IMR-90 (cell line): ENCODE measurements at regions not wholly inside any gene's neighbourhood (a gene's known extent, or its start where the extent isn't known, plus 50 kb on each side); places are given as distances from the start of the nearest gene placed in this dataset.

Experiments used
- BHLHE40 ChIP-seq: fragments of 150-350 bp; IDR thresholded peaks from 2 replicates; pipeline ENCODE4 v1.6.1; 2016; ENCODE audit warnings: mild to moderate bottlenecking, low read depth, low read length
- CEBPB ChIP-seq: IDR thresholded peaks from 2 replicates; pipeline ENCODE4 v1.6.1; 2012; ENCODE audit warnings: low read depth, low read length, improper control_type of control experiment
- FOS ChIP-seq: fragments of 150-350 bp; IDR thresholded peaks from 2 replicates; pipeline ENCODE4 v1.6.1; 2016; ENCODE audit warnings: low read depth, low read length
- MAZ ChIP-seq: IDR thresholded peaks from 2 replicates; pipeline ENCODE4 v1.6.1; 2012; ENCODE audit warnings: low read depth, mild to moderate bottlenecking, low read length, improper control_type of control experiment, moderate library complexity, borderline replicate concordance
- MXI1 ChIP-seq: IDR thresholded peaks from 2 replicates; pipeline ENCODE4 v1.6.1; 2012; ENCODE audit warnings: low read depth, mild to moderate bottlenecking, low read length, moderate library complexity, borderline replicate concordance
- NFE2L2 ChIP-seq: fragments of 150-350 bp; IDR thresholded peaks from 2 replicates; pipeline ENCODE4 v1.6.1; 2016; ENCODE audit warnings: low read depth, mild to moderate bottlenecking, low read length
- POLR2A ChIP-seq: IDR thresholded peaks from 2 replicates; pipeline ENCODE4 v1.6.1; 2012; ENCODE audit warnings: mild to moderate bottlenecking, low read depth, low read length
- RAD21 ChIP-seq: IDR thresholded peaks from 2 replicates; pipeline ENCODE4 v1.6.1; 2012; ENCODE audit warnings: low read length, improper control_type of control experiment
- RCOR1 ChIP-seq: IDR thresholded peaks from 2 replicates; pipeline ENCODE4 v1.6.1; 2012; ENCODE audit warnings: mild to moderate bottlenecking, low read length, improper control_type of control experiment; ENCODE audit not compliant: insufficient replicate concordance
- RFX5 ChIP-seq: IDR thresholded peaks from 2 replicates; pipeline ENCODE4 v1.8.0; 2012; ENCODE audit warnings: low read depth, mild to moderate bottlenecking, low read length, moderate library complexity
- SMC3 ChIP-seq: fragments of 150-350 bp; IDR thresholded peaks from 2 replicates; pipeline ENCODE4 v1.6.1; 2016; ENCODE audit warnings: low read depth, mild to moderate bottlenecking, antibody characterized with exemption, low read length, moderate library complexity
- TF ChIP-seq, protein P1 (sequence below): conservative IDR thresholded peaks from 2 replicates; pipeline ENCODE4 v1.5.1; 2012; ENCODE audit warnings: mild to moderate bottlenecking, low read depth, low read length, improper control_type of control experiment
- TF ChIP-seq, protein P2 (sequence below): fragments of 150-350 bp; IDR thresholded peaks from 2 replicates; pipeline ENCODE4 v1.6.1; 2016; ENCODE audit warnings: low read depth, mild to moderate bottlenecking, low read length, moderate library complexity, borderline replicate concordance
- TF ChIP-seq, protein P3 (sequence below): fragments of 150-350 bp; IDR thresholded peaks from 2 replicates; pipeline ENCODE4 v1.6.1; 2017; ENCODE audit warnings: mild to moderate bottlenecking, antibody characterized with exemption, low read length, low read depth

DNA sequence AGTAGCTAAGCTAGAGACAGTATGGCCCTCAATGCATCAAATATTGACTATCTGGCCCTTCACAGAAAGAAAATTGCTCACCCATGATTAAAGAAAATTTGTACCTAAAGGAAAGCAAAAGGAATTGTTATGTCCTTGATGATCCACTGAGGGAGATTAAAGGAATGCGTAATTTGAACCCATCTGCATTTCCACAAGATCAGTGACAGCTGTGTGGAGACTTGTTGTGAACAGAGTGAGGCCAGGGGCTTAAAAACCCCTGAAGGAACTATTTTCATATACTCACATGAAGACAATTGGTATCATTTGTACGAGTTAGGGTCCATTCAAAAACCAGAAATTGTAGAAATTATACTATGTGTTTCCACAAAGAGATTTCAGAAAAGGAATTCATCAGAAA, 1908.1 kb upstream of the SEL1L start:
- TF ChIP-seq POLR2A = no peak
- TF ChIP-seq, protein P1, sequence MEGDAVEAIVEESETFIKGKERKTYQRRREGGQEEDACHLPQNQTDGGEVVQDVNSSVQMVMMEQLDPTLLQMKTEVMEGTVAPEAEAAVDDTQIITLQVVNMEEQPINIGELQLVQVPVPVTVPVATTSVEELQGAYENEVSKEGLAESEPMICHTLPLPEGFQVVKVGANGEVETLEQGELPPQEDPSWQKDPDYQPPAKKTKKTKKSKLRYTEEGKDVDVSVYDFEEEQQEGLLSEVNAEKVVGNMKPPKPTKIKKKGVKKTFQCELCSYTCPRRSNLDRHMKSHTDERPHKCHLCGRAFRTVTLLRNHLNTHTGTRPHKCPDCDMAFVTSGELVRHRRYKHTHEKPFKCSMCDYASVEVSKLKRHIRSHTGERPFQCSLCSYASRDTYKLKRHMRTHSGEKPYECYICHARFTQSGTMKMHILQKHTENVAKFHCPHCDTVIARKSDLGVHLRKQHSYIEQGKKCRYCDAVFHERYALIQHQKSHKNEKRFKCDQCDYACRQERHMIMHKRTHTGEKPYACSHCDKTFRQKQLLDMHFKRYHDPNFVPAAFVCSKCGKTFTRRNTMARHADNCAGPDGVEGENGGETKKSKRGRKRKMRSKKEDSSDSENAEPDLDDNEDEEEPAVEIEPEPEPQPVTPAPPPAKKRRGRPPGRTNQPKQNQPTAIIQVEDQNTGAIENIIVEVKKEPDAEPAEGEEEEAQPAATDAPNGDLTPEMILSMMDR = no peak
- TF ChIP-seq SMC3 = no peak
- no peak for TF ChIP-seq MXI1
- no peak for TF ChIP-seq RFX5
- no peak for TF ChIP-seq CEBPB
- TF ChIP-seq RAD21 = no peak
- TF ChIP-seq, protein P2, sequence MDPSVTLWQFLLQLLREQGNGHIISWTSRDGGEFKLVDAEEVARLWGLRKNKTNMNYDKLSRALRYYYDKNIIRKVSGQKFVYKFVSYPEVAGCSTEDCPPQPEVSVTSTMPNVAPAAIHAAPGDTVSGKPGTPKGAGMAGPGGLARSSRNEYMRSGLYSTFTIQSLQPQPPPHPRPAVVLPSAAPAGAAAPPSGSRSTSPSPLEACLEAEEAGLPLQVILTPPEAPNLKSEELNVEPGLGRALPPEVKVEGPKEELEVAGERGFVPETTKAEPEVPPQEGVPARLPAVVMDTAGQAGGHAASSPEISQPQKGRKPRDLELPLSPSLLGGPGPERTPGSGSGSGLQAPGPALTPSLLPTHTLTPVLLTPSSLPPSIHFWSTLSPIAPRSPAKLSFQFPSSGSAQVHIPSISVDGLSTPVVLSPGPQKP = no peak
- TF ChIP-seq FOS = no peak
- TF ChIP-seq, protein P3, sequence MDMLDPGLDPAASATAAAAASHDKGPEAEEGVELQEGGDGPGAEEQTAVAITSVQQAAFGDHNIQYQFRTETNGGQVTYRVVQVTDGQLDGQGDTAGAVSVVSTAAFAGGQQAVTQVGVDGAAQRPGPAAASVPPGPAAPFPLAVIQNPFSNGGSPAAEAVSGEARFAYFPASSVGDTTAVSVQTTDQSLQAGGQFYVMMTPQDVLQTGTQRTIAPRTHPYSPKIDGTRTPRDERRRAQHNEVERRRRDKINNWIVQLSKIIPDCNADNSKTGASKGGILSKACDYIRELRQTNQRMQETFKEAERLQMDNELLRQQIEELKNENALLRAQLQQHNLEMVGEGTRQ = no peak
- no peak for TF ChIP-seq BHLHE40
- TF ChIP-seq RCOR1 = no peak
- TF ChIP-seq NFE2L2 = no peak
- TF ChIP-seq MAZ = no peak
